ENCODE measurements at regions not wholly inside any gene's neighbourhood (a gene's known extent, or its start where the extent isn't known, plus 50 kb on each side); places are given as distances from the start of the nearest gene placed in this dataset.

- no peaks in the 10 kb centered on the region for H3K27me3 ChIP-seq (ENCODE audit: control insufficient read depth in 4 of 4, insufficient read depth in 4 of 4, low read length in 3 of 4)
- H3K4me3 ChIP-seq (ENCODE audit: low read depth in 1 of 3, low read length in 3 of 3): no peak overlapping the region
- no peaks in the 10 kb centered on the region for H3K4me1 ChIP-seq (ENCODE audit: control insufficient read depth in 4 of 4, insufficient read depth in 4 of 4, low read length in 3 of 4)
- 84% methylated on average over 1 of the region's 1 CpG for WGBS
- no peak for TF ChIP-seq HNF4A (conservative IDR thresholded peaks at IDR 0.05)
- no peak for TF ChIP-seq RAD21 (IDR thresholded peaks at IDR 0.05)
- TF ChIP-seq YY1 (IDR thresholded peaks at IDR 0.05): no peak
- TF ChIP-seq TAF1 (conservative IDR thresholded peaks at IDR 0.05): no peak
- no peak for TF ChIP-seq NR2F2 (IDR thresholded peaks at IDR 0.05)
- TF ChIP-seq, protein P1, sequence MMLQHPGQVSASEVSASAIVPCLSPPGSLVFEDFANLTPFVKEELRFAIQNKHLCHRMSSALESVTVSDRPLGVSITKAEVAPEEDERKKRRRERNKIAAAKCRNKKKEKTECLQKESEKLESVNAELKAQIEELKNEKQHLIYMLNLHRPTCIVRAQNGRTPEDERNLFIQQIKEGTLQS (IDR thresholded peaks at IDR 0.05): no peak
- no peak for TF ChIP-seq GABPA (IDR thresholded peaks at IDR 0.05 in 1 of 2, conservative IDR thresholded peaks at IDR 0.05 in 1 of 2)
- no peak for TF ChIP-seq REST (IDR thresholded peaks at IDR 0.05)
- no peak for TF ChIP-seq SP1 (IDR thresholded peaks at IDR 0.05)
- no peak for TF ChIP-seq MAX (IDR thresholded peaks at IDR 0.05)
- TF ChIP-seq CTCF (IDR thresholded peaks at IDR 0.05; ENCODE audit: low read depth, low read length, missing input control): no peak
- no peak for TF ChIP-seq JUND (IDR thresholded peaks at IDR 0.05)
- no peak for TF ChIP-seq EGR1 (IDR thresholded peaks at IDR 0.05; ENCODE audit: low read depth in 2 of 2)
- TF ChIP-seq RXRA (IDR thresholded peaks at IDR 0.05): no peak
- TF ChIP-seq FOXA2 (IDR thresholded peaks at IDR 0.05): no peak
- TF ChIP-seq FOXA1 (IDR thresholded peaks at IDR 0.05): no peak
- TF ChIP-seq, protein P2, sequence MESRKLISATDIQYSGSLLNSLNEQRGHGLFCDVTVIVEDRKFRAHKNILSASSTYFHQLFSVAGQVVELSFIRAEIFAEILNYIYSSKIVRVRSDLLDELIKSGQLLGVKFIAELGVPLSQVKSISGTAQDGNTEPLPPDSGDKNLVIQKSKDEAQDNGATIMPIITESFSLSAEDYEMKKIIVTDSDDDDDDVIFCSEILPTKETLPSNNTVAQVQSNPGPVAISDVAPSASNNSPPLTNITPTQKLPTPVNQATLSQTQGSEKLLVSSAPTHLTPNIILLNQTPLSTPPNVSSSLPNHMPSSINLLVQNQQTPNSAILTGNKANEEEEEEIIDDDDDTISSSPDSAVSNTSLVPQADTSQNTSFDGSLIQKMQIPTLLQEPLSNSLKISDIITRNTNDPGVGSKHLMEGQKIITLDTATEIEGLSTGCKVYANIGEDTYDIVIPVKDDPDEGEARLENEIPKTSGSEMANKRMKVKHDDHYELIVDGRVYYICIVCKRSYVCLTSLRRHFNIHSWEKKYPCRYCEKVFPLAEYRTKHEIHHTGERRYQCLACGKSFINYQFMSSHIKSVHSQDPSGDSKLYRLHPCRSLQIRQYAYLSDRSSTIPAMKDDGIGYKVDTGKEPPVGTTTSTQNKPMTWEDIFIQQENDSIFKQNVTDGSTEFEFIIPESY (IDR thresholded peaks at IDR 0.05): no peak
- no peaks in the 10 kb centered on the region for H3K9me3 ChIP-seq (ENCODE audit: control insufficient read depth in 4 of 4, low read length in 3 of 4)
- H3K9ac ChIP-seq (ENCODE audit: low read depth in 1 of 2, low read length in 2 of 2): no peak overlapping the region
- no peak for DNase-seq (ENCODE audit: low spot score)
- no peaks in the 10 kb centered on the region for H3K36me3 ChIP-seq (ENCODE audit: control insufficient read depth in 4 of 4, insufficient read depth in 3 of 4, low read depth in 1 of 4, low read length in 3 of 4)
- H3K27ac ChIP-seq (ENCODE audit: low read depth in 1 of 2, low read length in 2 of 2): no peak overlapping the region
Observed at GRCh38 chr9:75699625-75700251, 190.7 kb upstream of the PCSK5 start.

Data from liver (tissue), 8 donors.